ENCODE measurements at regions not wholly inside any gene's neighbourhood (a gene's known extent, or its start where the extent isn't known, plus 50 kb on each side); places are given as distances from the start of the nearest gene placed in this dataset.

GRCh38 chrX:20352504-20352903 is 85.8 kb upstream of the RPS6KA3 start:
- TF ChIP-seq CTCF (IDR thresholded peaks at IDR 0.05): no peak
- no peak for TF ChIP-seq EP300 (IDR thresholded peaks at IDR 0.05)
- no peak for TF ChIP-seq POLR2AphosphoS5 (IDR thresholded peaks at IDR 0.05)

Measured in gastroesophageal sphincter (tissue), 3 donors.